ENCODE measurements at regions not wholly inside any gene's neighbourhood (a gene's known extent, or its start where the extent isn't known, plus 50 kb on each side); places are given as distances from the start of the nearest gene placed in this dataset.

GRCh38 chr2:53170466-53170865 lies 597.1 kb upstream of the CHAC2 start:
- Histone ChIP-seq H4K20me1 (replicated peaks; ENCODE audit: insufficient read depth) (no peaks in the 10 kb centered on the region), H3K9me2 (ENCODE audit: insufficient read depth) (no peaks in the 10 kb centered on the region), H3F3A (replicated peaks; ENCODE audit: low read depth) (no peaks in the 10 kb centered on the region), H3K36me3 (ENCODE audit: insufficient read depth) (no peaks in the 10 kb centered on the region), H2AFZ (no peak overlapping the region), H3K4me1 (ENCODE audit: insufficient read depth) (no peaks in the 10 kb centered on the region), H3K4me2 (no peak overlapping the region), H3K27me3 (ENCODE audit: insufficient read depth) (no peaks in the 10 kb centered on the region), H3K79me2 (replicated peaks; ENCODE audit: insufficient read depth) (no peaks in the 10 kb centered on the region), H3K4me3 (no peak overlapping the region), H3K27ac (ENCODE audit: low read depth) (no peak overlapping the region)
- no peaks in the 10 kb centered on the region for H3K36me3 Mint-ChIP-seq (ENCODE audit: low read depth)
- DNase-seq (ENCODE audit: low spot score): no peak
- no peak for ATAC-seq
- no peak overlapping the region for H3K27ac Mint-ChIP-seq
- no peaks in the 10 kb centered on the region for H3K4me1 Mint-ChIP-seq
- TF ChIP-seq CREB1 (CRISPR knock-in tag; IDR thresholded peaks at IDR 0.05; ENCODE audit: low read depth) (no peak), ZNF331 (CRISPR knock-in tag; IDR thresholded peaks at IDR 0.05; ENCODE audit: low read depth) (no peak), JUNB (IDR thresholded peaks at IDR 0.05; ENCODE audit: unreplicated experiment) (no peak), ZNF462 (CRISPR knock-in tag; IDR thresholded peaks at IDR 0.05) (no peak), CTCF (conservative IDR thresholded peaks at IDR 0.05; ENCODE audit: low read depth in 2 of 2) (no peak), REST (IDR thresholded peaks at IDR 0.05; ENCODE audit: unreplicated experiment) (no peak), EZH2 (IDR thresholded peaks at IDR 0.05; ENCODE audit: low read depth, unreplicated experiment) (no peak), ZNF114 (CRISPR knock-in tag; IDR thresholded peaks at IDR 0.05) (no peak), NANOG (IDR thresholded peaks at IDR 0.05; ENCODE audit: borderline replicate concordance) (no peak), POLR2AphosphoS5 (IDR thresholded peaks at IDR 0.05; ENCODE audit: low read depth) (no peak), STAT1 (IDR thresholded peaks at IDR 0.05; ENCODE audit: unreplicated experiment) (no peak), EZH2phosphoT487 (IDR thresholded peaks at IDR 0.05; ENCODE audit: unreplicated experiment) (no peak)
- TF ChIP-seq, protein P1, sequence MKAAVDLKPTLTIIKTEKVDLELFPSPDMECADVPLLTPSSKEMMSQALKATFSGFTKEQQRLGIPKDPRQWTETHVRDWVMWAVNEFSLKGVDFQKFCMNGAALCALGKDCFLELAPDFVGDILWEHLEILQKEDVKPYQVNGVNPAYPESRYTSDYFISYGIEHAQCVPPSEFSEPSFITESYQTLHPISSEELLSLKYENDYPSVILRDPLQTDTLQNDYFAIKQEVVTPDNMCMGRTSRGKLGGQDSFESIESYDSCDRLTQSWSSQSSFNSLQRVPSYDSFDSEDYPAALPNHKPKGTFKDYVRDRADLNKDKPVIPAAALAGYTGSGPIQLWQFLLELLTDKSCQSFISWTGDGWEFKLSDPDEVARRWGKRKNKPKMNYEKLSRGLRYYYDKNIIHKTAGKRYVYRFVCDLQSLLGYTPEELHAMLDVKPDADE (IDR thresholded peaks at IDR 0.05): no peak
- H3K9me3 Mint-ChIP-seq: peaks cover 3% of the 10 kb centered on the region; the same call in 2 of the 3 replicates
- no peaks in the 10 kb centered on the region for H3K27me3 Mint-ChIP-seq (ENCODE audit: insufficient read depth, low read depth, poor library complexity)
- no peak overlapping the region for H3K4me3 Mint-ChIP-seq

All from GM23338 (cell line).